ENCODE measurements at regions not wholly inside any gene's neighbourhood (a gene's known extent, or its start where the extent isn't known, plus 50 kb on each side); places are given as distances from the start of the nearest gene placed in this dataset.

DNA sequence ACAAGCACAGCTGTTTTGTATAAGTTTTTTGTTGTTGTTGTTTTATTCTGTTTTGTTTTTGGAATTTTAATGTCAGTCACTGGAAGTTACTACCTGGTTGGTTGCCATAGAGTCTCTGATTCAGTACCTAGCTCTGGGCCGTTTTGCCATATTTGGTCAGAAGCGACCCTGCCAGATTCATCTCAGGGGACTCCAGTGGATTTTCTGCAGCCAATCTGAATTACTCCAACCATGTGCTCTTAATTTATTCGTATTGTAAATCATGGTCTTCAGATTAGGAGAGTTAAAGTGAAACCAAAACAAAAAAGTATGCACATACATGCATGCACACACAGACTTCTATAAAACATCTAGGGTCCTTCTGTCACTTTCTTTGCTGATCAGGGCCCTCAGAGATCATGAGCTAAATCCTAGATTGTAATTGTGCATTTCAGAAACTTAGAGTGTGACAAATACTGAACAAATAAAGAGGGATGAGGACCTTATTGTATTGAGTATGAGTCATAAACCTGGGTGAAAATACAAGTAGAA is 317.4 kb upstream of the UBE2E3 start:
- no peak for DNase-seq (ENCODE audit: low spot score)
- TF ChIP-seq, protein P1, sequence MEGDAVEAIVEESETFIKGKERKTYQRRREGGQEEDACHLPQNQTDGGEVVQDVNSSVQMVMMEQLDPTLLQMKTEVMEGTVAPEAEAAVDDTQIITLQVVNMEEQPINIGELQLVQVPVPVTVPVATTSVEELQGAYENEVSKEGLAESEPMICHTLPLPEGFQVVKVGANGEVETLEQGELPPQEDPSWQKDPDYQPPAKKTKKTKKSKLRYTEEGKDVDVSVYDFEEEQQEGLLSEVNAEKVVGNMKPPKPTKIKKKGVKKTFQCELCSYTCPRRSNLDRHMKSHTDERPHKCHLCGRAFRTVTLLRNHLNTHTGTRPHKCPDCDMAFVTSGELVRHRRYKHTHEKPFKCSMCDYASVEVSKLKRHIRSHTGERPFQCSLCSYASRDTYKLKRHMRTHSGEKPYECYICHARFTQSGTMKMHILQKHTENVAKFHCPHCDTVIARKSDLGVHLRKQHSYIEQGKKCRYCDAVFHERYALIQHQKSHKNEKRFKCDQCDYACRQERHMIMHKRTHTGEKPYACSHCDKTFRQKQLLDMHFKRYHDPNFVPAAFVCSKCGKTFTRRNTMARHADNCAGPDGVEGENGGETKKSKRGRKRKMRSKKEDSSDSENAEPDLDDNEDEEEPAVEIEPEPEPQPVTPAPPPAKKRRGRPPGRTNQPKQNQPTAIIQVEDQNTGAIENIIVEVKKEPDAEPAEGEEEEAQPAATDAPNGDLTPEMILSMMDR (IDR thresholded peaks at IDR 0.05; ENCODE audit: borderline replicate concordance, control extremely low read depth, extremely low read depth, insufficient read depth, missing control alignments) = no peak
- in situ Hi-C loops (cut with MboI; ENCODE audit: low sequenced_read_pairs, unreplicated experiment) = no loop called here

DNA sequence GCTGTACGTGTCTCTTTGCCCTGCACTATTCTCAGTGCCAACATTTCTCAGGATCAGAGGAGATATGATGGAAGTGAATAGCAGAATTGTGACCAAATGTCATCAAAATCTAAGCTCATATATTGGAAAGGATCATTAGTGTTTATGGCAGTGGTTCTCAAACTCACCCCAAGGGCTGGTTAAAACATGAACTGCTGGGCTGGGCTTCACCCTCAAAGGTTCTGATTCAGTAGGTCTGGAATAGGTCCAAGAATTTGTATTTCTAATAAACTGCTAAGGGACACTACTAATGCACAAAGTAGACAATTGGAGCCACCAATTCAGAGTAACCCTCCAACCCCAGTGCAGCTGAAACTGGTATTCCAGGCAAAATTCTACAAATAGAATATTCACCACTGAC is 317.9 kb upstream of the UBE2E3 start:
- DNase-seq (ENCODE audit: low spot score) = no peak
- TF ChIP-seq, protein P1 (IDR thresholded peaks at IDR 0.05; ENCODE audit: borderline replicate concordance, control extremely low read depth, extremely low read depth, insufficient read depth, missing control alignments) = no peak

GRCh38 chr2:180661686-180662030 is 318.7 kb upstream of the UBE2E3 start:
- DNase-seq (ENCODE audit: low spot score) = no peak
- TF ChIP-seq, protein P1 (IDR thresholded peaks at IDR 0.05; ENCODE audit: borderline replicate concordance, control extremely low read depth, extremely low read depth, insufficient read depth, missing control alignments) = no peak
- in situ Hi-C loops (cut with MboI; ENCODE audit: low sequenced_read_pairs, unreplicated experiment) = no loop called here

More for the DNA sequence above, 317.9 kb upstream of the UBE2E3 start:
- in situ Hi-C loops (cut with MboI; ENCODE audit: low sequenced_read_pairs, unreplicated experiment) = no loop called here

GRCh38 chr2:180660881-180661685 is 319.3 kb upstream of the UBE2E3 start:
- TF ChIP-seq, protein P1 (IDR thresholded peaks at IDR 0.05; ENCODE audit: borderline replicate concordance, control extremely low read depth, extremely low read depth, insufficient read depth, missing control alignments) = no peak
- DNase-seq (ENCODE audit: low spot score) = no peak
- in situ Hi-C loops (cut with MboI; ENCODE audit: low sequenced_read_pairs, unreplicated experiment) = no loop called here

- TF ChIP-seq, protein P1 (IDR thresholded peaks at IDR 0.05; ENCODE audit: borderline replicate concordance, control extremely low read depth, extremely low read depth, insufficient read depth, missing control alignments) = no peak
- in situ Hi-C loops (cut with MboI; ENCODE audit: low sequenced_read_pairs, unreplicated experiment) = no loop called here
- DNase-seq (ENCODE audit: low spot score) = no peak
These were observed 320.2 kb upstream of the UBE2E3 start for GRCh38 chr2:180660207-180660606.

GRCh38 chr2:180657054-180657453 is 323.4 kb upstream of the UBE2E3 start:
- in situ Hi-C loops (cut with MboI; ENCODE audit: low sequenced_read_pairs, unreplicated experiment) = no loop called here
- TF ChIP-seq, protein P1 (IDR thresholded peaks at IDR 0.05; ENCODE audit: borderline replicate concordance, control extremely low read depth, extremely low read depth, insufficient read depth, missing control alignments) = no peak
- DNase-seq (ENCODE audit: low spot score) = no peak

Measured in GM13976 (cell line).